Lower lobe of right lung (tissue), 2 donors: ENCODE measurements at regions not wholly inside any gene's neighbourhood (a gene's known extent, or its start where the extent isn't known, plus 50 kb on each side); places are given as distances from the start of the nearest gene placed in this dataset.
A peak's percentile ranks its signal among the peaks of the same experiment; 100 is the strongest.

Source experiments
- ATAC-seq, 2 donors: fragments of 200-7000 bp; cut with Tn5 transposase; one replicate each; pipeline ENCODE4 v1.9.1; 2020 to 2022; ENCODE audit warnings: mild to moderate bottlenecking in 2 of 2, moderate library complexity in 2 of 2
- DNase-seq: peaks from one replicate; pipeline ENCODE4 v3.0.0-alpha.2; 2020
- H3K27ac ChIP-seq: fragments of 200-600 bp; one replicate; pipeline ENCODE4 v1.8.0; 2022
- H3K27me3 ChIP-seq: fragments of 200-600 bp; one replicate; pipeline ENCODE4 v1.8.0; 2022; ENCODE audit warnings: low read depth
- H3K36me3 ChIP-seq: fragments of 200-600 bp; one replicate; pipeline ENCODE4 v1.8.0; 2022; ENCODE audit warnings: mild to moderate bottlenecking
- H3K4me1 ChIP-seq: fragments of 200-600 bp; one replicate; pipeline ENCODE4 v1.8.0; 2022
- H3K4me3 ChIP-seq: fragments of 200-600 bp; one replicate; pipeline ENCODE4 v1.8.0; 2022; ENCODE audit warnings: mild to moderate bottlenecking
- H3K9me3 ChIP-seq: fragments of 200-600 bp; one replicate; pipeline ENCODE4 v1.8.0; 2022
- intact Hi-C: fragments of 100-400 bp; cut with DNase I; formaldehyde crosslinking; loops from one replicate; pipeline ENCODE4 v1.11.0; 2022
- TF ChIP-seq, protein P1 (sequence below): fragments of 200-600 bp; IDR thresholded peaks from one replicate; pipeline ENCODE4 v1.8.0; 2022; ENCODE audit warnings: antibody characterized with exemption, mild to moderate bottlenecking
- donor health status: DM: no; HTN: yes; CAD: no; lungs with severe emphysema.

GRCh38 chr14:94945615-94946014 is 175.7 kb upstream of the GSC start:
- no peaks in the 10 kb centered on the region for H3K4me1 ChIP-seq
- H3K27me3 ChIP-seq, result peaks cover 3% of the 10 kb centered on the region
- DNase-seq, result no peak
- ATAC-seq, result peak; percentile 53 to 64
- H3K4me3 ChIP-seq, result no peak overlapping the region
- intact Hi-C loops, result no loop called here
- H3K27ac ChIP-seq, result no peak overlapping the region
- H3K36me3 ChIP-seq, result no peaks in the 10 kb centered on the region
- TF ChIP-seq, protein P1, sequence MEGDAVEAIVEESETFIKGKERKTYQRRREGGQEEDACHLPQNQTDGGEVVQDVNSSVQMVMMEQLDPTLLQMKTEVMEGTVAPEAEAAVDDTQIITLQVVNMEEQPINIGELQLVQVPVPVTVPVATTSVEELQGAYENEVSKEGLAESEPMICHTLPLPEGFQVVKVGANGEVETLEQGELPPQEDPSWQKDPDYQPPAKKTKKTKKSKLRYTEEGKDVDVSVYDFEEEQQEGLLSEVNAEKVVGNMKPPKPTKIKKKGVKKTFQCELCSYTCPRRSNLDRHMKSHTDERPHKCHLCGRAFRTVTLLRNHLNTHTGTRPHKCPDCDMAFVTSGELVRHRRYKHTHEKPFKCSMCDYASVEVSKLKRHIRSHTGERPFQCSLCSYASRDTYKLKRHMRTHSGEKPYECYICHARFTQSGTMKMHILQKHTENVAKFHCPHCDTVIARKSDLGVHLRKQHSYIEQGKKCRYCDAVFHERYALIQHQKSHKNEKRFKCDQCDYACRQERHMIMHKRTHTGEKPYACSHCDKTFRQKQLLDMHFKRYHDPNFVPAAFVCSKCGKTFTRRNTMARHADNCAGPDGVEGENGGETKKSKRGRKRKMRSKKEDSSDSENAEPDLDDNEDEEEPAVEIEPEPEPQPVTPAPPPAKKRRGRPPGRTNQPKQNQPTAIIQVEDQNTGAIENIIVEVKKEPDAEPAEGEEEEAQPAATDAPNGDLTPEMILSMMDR, result no peak
- no peaks in the 10 kb centered on the region for H3K9me3 ChIP-seq

- Histone ChIP-seq H3K27ac (no peak overlapping the region), H3K4me3 (no peak overlapping the region), H3K4me1 (no peaks in the 10 kb centered on the region), H3K36me3 (no peaks in the 10 kb centered on the region), H3K9me3 (no peaks in the 10 kb centered on the region), H3K27me3 (peaks cover 3% of the 10 kb centered on the region)
- intact Hi-C loops, result no loop called here
- DNase-seq, result no peak
- TF ChIP-seq, protein P1, result no peak
- no peak for ATAC-seq
Measured at GRCh38 chr14:94944636-94945258, 174.8 kb upstream of the GSC start.

DNA sequence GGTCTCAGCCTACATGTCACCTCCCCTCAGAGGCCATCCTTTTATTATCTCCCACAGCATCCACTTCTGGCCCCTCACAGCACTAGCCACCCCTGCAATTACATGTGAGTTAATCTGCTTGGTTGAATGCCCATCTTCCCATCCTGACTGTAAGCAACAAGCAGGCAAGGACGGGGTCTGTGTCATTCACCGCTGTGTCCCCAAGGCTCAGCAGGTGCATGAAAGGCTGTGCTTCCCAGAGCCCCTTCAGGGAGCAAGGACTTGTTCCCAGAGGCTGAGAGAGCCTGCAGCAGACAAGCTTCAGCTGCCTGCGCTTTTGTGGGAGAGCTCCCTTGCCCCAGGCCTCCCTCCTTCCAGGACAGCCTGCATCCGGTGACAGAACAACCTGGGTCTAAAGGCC is 172.7 kb upstream of the GSC start:
- Histone ChIP-seq H3K36me3 (no peaks in the 10 kb centered on the region), H3K4me1 (no peaks in the 10 kb centered on the region), H3K27me3 (peaks cover 3% of the 10 kb centered on the region), H3K27ac (no peak overlapping the region), H3K4me3 (no peak overlapping the region), H3K9me3 (no peaks in the 10 kb centered on the region)
- TF ChIP-seq, protein P1, result no peak
- intact Hi-C loops, result no loop called here
- no peak for ATAC-seq
- DNase-seq, result no peak

- no peak for ATAC-seq
- no peak overlapping the region for H3K4me3 ChIP-seq
- TF ChIP-seq, protein P1, result no peak
- H3K27me3 ChIP-seq, result peaks cover 3% of the 10 kb centered on the region
- H3K27ac ChIP-seq, result no peak overlapping the region
- intact Hi-C loops, result no loop called here
- H3K36me3 ChIP-seq, result no peaks in the 10 kb centered on the region
- H3K9me3 ChIP-seq, result no peaks in the 10 kb centered on the region
- no peaks in the 10 kb centered on the region for H3K4me1 ChIP-seq
- DNase-seq, result no peak
Measured at GRCh38 chr14:94941311-94941710, 171.4 kb upstream of the GSC start.

DNA sequence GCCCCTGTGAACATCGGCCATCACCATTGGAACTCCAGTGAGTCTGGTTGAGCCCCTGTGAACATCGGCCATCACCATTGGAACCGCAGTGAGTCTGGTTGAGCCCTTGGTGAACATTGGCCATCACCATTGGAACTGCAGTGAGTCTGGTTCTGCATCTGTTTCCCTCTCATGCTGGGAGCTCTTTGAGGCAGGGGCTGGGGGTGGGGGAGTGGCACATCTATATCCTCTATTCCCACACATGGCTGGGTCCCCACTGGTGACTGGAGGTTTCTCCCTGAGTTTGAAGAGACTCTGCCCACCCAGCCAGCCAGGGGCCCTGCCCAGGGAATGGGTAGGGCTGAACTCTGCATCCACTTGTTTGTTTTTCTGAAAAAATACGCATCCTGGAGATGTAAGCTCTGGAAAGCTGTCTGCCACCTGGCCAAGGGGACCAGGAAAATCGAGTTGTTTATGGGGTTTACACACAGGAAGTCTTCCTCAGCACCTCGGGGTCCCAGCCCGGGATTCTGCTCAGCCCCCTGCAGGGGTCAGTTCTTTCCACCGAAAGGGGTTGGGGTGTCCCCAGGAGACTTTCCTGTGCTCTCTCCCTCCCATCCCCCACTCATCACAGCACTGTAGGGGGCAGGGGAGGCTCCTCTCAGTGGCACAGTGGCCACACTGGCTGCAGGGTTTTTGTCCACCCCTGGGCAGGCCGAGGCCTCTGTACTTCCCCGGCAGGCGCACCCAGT is 170.5 kb upstream of the GSC start:
- Histone ChIP-seq H3K9me3 (no peaks in the 10 kb centered on the region), H3K36me3 (no peaks in the 10 kb centered on the region), H3K4me1 (no peaks in the 10 kb centered on the region), H3K4me3 (no peak overlapping the region), H3K27me3 (peaks cover 3% of the 10 kb centered on the region), H3K27ac (no peak overlapping the region)
- intact Hi-C loops, result no loop called here
- ATAC-seq, result no peak
- TF ChIP-seq, protein P1, result no peak
- no peak for DNase-seq
